ENCODE measurements at regions not wholly inside any gene's neighbourhood (a gene's known extent, or its start where the extent isn't known, plus 50 kb on each side); places are given as distances from the start of the nearest gene placed in this dataset.

DNA sequence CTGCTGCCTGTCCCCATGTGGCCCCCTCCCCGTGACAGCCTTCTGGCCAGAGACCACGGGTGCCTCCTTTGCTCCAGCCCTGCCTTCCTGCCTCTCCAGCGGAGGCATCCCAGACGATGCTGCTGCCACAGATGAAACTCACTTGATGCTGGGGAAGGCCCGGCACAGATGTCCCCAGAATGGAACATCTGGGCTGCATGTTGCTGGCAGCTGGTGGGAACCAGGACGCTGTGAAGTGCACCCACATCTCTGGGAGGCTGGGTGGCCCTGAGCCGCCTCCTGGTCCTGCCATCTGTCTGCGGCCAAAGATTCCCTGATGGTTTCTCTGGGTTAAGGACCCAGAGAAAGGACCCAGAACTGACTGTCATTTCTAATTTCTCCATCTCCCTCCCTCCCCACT, 51.9 kb upstream of the PTPRS start:
- no peak overlapping the region for H3K4me3 ChIP-seq (ENCODE audit: low read depth, low read length)
- no peak for TF ChIP-seq CTCF (IDR thresholded peaks at IDR 0.05; ENCODE audit: insufficient read depth, low read depth, low read length)
- no peak for DNase-seq (ENCODE audit: low read depth)

GRCh38 chr19:5393088-5393487, 52.5 kb upstream of the PTPRS start:
- H3K4me3 ChIP-seq (ENCODE audit: low read depth, low read length): no peak overlapping the region
- TF ChIP-seq CTCF (IDR thresholded peaks at IDR 0.05; ENCODE audit: insufficient read depth, low read depth, low read length): no peak
- DNase-seq (ENCODE audit: low read depth): no peak

GRCh38 chr19:5394551-5395505, 54.2 kb upstream of the PTPRS start:
- no peak for DNase-seq (ENCODE audit: low read depth)
- H3K4me3 ChIP-seq (ENCODE audit: low read depth, low read length): no peak overlapping the region
- TF ChIP-seq CTCF (IDR thresholded peaks at IDR 0.05; ENCODE audit: insufficient read depth, low read depth, low read length): no peak

GRCh38 chr19:5395556-5395955, 54.9 kb upstream of the PTPRS start:
- no peak for DNase-seq (ENCODE audit: low read depth)
- no peak for TF ChIP-seq CTCF (IDR thresholded peaks at IDR 0.05; ENCODE audit: insufficient read depth, low read depth, low read length)
- no peak overlapping the region for H3K4me3 ChIP-seq (ENCODE audit: low read depth, low read length)

GRCh38 chr19:5396096-5396939, 55.7 kb upstream of the PTPRS start:
- no peak overlapping the region for H3K4me3 ChIP-seq (ENCODE audit: low read depth, low read length)
- no peak for DNase-seq (ENCODE audit: low read depth)
- TF ChIP-seq CTCF (IDR thresholded peaks at IDR 0.05; ENCODE audit: insufficient read depth, low read depth, low read length): no peak

DNA sequence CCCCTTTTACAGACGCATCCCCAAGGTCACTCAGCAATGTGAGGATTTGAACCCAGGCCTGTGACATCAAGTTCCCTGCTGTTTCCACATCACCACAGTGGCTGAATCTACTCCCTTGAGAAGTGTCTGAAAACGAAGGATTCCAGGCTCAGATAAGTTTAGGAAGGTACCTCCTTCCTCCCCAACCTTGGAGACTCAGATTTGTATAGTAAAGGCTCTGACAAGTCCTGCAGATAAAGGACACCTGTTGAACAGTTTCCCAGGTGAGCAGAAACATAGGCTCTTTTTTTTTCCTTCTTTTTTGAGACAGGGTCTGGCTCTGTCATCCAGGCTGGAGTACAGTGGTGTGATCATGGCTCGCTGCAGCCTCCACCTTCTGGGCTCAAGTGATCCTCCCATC, 56.4 kb upstream of the PTPRS start:
- no peak for DNase-seq (ENCODE audit: low read depth)
- no peak overlapping the region for H3K4me3 ChIP-seq (ENCODE audit: low read depth, low read length)
- TF ChIP-seq CTCF (IDR thresholded peaks at IDR 0.05; ENCODE audit: insufficient read depth, low read depth, low read length): no peak

Data from fibroblast of villous mesenchyme (primary cell).